Immature natural killer cell (primary cell): ENCODE measurements at regions not wholly inside any gene's neighbourhood (a gene's known extent, or its start where the extent isn't known, plus 50 kb on each side); places are given as distances from the start of the nearest gene placed in this dataset.

ENCODE experiments used
- DNase-seq, 3 donors: peaks; one replicate each; pipeline ENCODE4 v3.0.0; 2022; ENCODE audit warnings: mixed read lengths in 1 of 3
- H3K27ac Mint-ChIP-seq, 6 donors: one replicate each; pipeline ENCODE4 v1.8.0; 2020; ENCODE audit warnings: mixed read lengths in 6 of 6, mild to moderate bottlenecking in 5 of 6, inconsistent platforms in 4 of 6, moderate library complexity in 3 of 6
- H3K27me3 Mint-ChIP-seq, 3 donors: one replicate each; pipeline ENCODE4 v1.8.0; 2020 to 2021; ENCODE audit warnings: low read depth in 3 of 3, mild to moderate bottlenecking in 3 of 3, mixed read lengths in 3 of 3, moderate library complexity in 3 of 3, inconsistent platforms in 1 of 3
- H3K36me3 Mint-ChIP-seq, 3 donors: one replicate each; pipeline ENCODE4 v1.8.0; 2020; ENCODE audit warnings: mixed read lengths in 3 of 3, inconsistent platforms in 2 of 3, mild to moderate bottlenecking in 2 of 3
- H3K4me1 Mint-ChIP-seq, 2 donors: one replicate each; pipeline ENCODE4 v1.8.0; 2020; ENCODE audit warnings: inconsistent platforms in 2 of 2, mild to moderate bottlenecking in 2 of 2, mixed read lengths in 2 of 2, moderate library complexity in 1 of 2
- H3K4me3 Mint-ChIP-seq, 5 donors: one replicate each; pipeline ENCODE4 v1.8.0; 2020; ENCODE audit warnings: mild to moderate bottlenecking in 5 of 5, mixed read lengths in 5 of 5, inconsistent platforms in 3 of 5, moderate library complexity in 3 of 5
- H3K9me3 Mint-ChIP-seq, 6 donors: one replicate each; pipeline ENCODE4 v1.8.0; 2020; ENCODE audit warnings: mild to moderate bottlenecking in 6 of 6, mixed read lengths in 6 of 6, inconsistent platforms in 4 of 6, moderate library complexity in 3 of 6

DNA sequence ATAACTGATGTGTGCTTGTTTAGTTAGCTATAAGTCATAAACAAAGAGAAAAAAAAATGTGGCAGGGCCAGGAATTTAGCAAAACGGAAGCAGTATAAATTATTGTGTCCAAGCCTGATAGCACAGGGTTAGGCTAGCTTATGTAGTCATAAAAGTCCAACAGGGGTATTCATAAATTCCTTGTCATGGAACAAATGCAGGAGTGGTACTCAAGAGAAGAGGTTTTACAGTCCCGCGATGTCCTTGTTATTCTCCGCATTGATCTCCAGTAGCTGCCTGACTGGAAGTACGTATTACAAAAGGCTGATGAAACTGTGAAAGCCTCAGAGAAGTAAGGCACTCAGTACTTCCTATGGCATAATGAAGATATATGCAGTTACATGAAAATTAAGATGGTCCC, 336.9 kb upstream of the TRAM1L1 start:
- Mint-ChIP-seq H3K27ac (no peak overlapping the region), H3K4me1 (no peaks in the 10 kb centered on the region), H3K36me3 (peaks cover 0 to 5% (median 0%) of the 10 kb centered on the region in 3 donors), H3K4me3 (no peak overlapping the region), H3K27me3 (no peaks in the 10 kb centered on the region), H3K9me3 (peaks cover 7 to 36% (median 21%) of the 10 kb centered on the region in 6 donors)
- DNase-seq, result no peak

- no peak for DNase-seq
- Mint-ChIP-seq H3K9me3 (peaks cover 9 to 45% (median 26%) of the 10 kb centered on the region in 6 donors), H3K36me3 (no peaks in the 10 kb centered on the region), H3K4me1 (no peaks in the 10 kb centered on the region), H3K27ac (no peak overlapping the region), H3K4me3 (no peak overlapping the region), H3K27me3 (no peaks in the 10 kb centered on the region)
These were observed 340.3 kb upstream of the TRAM1L1 start for GRCh38 chr4:117425636-117426035.

DNA sequence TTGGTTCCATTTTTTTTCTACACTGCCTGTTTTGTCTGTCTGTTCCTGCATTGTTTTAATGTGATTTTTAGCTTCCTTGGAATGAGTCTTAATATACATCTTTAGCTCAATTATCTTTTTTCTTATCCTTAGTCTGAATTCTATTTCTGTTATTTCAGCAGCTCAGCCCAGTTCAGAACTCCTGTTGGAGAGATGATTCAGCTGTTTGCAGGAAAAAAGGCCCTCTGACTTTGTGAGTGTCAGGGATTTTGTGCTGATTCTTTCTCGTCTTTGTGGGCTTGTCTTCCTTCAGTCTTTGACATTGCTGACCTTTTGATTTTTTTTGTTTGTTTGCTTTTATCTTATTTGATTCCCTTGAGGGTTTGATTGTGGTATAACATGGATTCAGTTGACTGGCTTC, 343.2 kb upstream of the TRAM1L1 start:
- no peak for DNase-seq
- Mint-ChIP-seq H3K27me3 (no peaks in the 10 kb centered on the region), H3K36me3 (no peaks in the 10 kb centered on the region), H3K4me3 (no peak overlapping the region), H3K4me1 (no peaks in the 10 kb centered on the region), H3K9me3 (peaks cover 6 to 42% (median 26%) of the 10 kb centered on the region in 6 donors), H3K27ac (no peak overlapping the region)

- no peak overlapping the region for H3K4me3 Mint-ChIP-seq
- no peak overlapping the region for H3K27ac Mint-ChIP-seq
These were observed 343.7 kb upstream of the TRAM1L1 start for GRCh38 chr4:117429061-117429460.

DNA sequence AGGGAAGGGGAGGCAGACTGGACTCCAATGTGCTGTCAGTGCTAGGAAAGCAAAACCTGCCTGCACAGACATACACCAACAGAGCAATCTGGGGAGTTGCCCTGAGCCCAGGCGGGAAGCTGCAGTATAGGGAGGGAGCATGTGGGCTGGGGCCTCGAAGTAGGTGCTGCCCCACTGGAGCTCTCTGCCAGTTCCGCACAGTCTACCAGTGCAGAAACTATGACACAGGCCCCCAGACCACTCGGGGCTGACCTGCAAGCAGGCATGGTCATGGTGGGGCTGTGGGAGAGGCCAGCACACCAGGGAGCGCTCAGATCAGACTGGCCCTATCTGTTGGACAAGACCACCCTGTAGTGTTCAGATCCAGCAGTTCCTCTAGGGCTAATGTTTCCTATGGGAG, 344.1 kb upstream of the TRAM1L1 start:
- H3K4me1 Mint-ChIP-seq, result no peaks in the 10 kb centered on the region
- H3K27ac Mint-ChIP-seq, result no peak overlapping the region
- no peak overlapping the region for H3K4me3 Mint-ChIP-seq
- DNase-seq, result no peak
- H3K9me3 Mint-ChIP-seq, result peaks cover 6 to 33% (median 24%) of the 10 kb centered on the region in 6 donors
- H3K36me3 Mint-ChIP-seq, result no peaks in the 10 kb centered on the region
- no peaks in the 10 kb centered on the region for H3K27me3 Mint-ChIP-seq

More at GRCh38 chr4:117429061-117429460, 343.7 kb upstream of the TRAM1L1 start:
- H3K36me3 Mint-ChIP-seq, result no peaks in the 10 kb centered on the region
- H3K9me3 Mint-ChIP-seq, result peaks cover 6 to 37% (median 25%) of the 10 kb centered on the region in 6 donors
- H3K27me3 Mint-ChIP-seq, result no peaks in the 10 kb centered on the region
- H3K4me1 Mint-ChIP-seq, result no peaks in the 10 kb centered on the region
- DNase-seq, result no peak

DNA sequence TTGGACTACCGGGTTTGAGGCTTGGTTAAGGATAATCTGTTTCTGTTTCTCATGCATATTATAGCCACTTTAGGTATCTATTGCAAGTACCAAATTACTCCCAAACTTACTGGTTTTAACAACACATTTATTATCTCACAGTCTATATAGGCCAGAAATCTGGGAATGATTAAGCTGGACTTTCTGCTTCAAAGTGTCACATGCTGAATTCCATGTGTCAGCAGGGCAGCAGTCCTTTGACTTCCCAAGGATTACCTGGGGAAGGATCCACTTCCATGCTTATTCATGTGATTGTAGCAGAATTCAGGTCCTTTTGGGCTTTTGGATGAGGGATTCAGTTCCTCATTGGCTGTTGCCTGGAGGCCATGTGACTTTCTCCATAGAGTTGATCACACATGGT, 349.0 kb upstream of the TRAM1L1 start:
- Mint-ChIP-seq H3K27ac (no peak overlapping the region), H3K27me3 (no peaks in the 10 kb centered on the region), H3K9me3 (peaks cover 0 to 15% (median 6%) of the 10 kb centered on the region in 6 donors), H3K4me3 (no peak overlapping the region), H3K36me3 (no peaks in the 10 kb centered on the region), H3K4me1 (no peaks in the 10 kb centered on the region)
- DNase-seq, result no peak

DNA sequence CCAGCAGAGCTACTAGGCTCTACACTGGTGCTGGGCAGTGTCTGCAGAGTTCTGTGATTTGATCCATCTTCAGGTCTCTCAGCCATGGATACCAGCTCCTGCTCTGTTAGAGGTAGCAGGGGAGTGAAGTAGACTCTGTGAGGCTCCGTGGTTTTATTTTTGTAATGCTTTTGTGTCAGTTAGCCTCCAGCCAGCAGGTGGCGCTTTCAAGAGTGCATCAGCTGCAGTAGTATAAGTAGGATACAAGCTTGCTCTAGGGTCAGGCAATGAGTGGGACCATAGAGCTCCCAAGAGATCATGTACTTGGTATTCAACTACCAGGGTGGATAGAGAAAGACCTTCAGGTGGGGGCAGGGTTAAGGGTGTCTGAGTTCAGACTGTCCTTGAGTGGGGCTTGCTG, 362.5 kb upstream of the TRAM1L1 start:
- Mint-ChIP-seq H3K4me3 (no peak overlapping the region), H3K36me3 (no peaks in the 10 kb centered on the region), H3K9me3 (peaks cover 18 to 74% (median 32%) of the 10 kb centered on the region in 6 donors), H3K4me1 (no peaks in the 10 kb centered on the region), H3K27me3 (peaks cover 0 to 2% (median 0%) of the 10 kb centered on the region in 3 donors), H3K27ac (no peak overlapping the region)
- no peak for DNase-seq

- Mint-ChIP-seq H3K4me1 (no peaks in the 10 kb centered on the region), H3K9me3 (peaks cover 9 to 31% (median 15%) of the 10 kb centered on the region in 6 donors), H3K27me3 (peaks cover 0 to 3% (median 0%) of the 10 kb centered on the region in 3 donors)
These were observed 369.7 kb upstream of the TRAM1L1 start for GRCh38 chr4:117455088-117455487.

DNA sequence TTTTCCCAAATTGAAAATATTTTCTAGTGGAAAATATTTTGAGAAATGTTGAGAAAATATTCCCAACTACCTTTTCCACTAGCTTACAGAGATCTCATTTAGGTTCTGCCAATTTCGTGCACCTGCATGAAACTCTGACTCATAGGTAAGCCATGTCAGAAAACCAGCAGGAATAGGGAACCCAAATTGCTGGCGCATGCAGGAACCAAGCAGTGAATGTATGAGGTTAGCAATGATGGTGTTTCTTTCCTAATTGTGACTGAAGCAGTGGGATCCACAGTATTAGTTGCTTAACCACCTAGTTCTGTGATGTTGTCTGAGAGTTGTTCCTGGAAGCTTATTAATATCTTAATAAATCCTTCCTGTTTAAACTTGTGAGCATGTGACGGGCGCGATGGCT, 381.0 kb upstream of the TRAM1L1 start:
- Mint-ChIP-seq H3K4me3 (no peak overlapping the region), H3K27ac (no peak overlapping the region), H3K27me3 (peaks cover 0 to 2% (median 2%) of the 10 kb centered on the region in 3 donors), H3K36me3 (no peaks in the 10 kb centered on the region), H3K4me1 (no peaks in the 10 kb centered on the region), H3K9me3 (peaks cover 5 to 27% (median 11%) of the 10 kb centered on the region in 6 donors)
- DNase-seq, result no peak

More at GRCh38 chr4:117455088-117455487, 369.7 kb upstream of the TRAM1L1 start:
- H3K27ac Mint-ChIP-seq, result no peak overlapping the region
- no peak for DNase-seq
- H3K4me3 Mint-ChIP-seq, result no peak overlapping the region
- no peaks in the 10 kb centered on the region for H3K36me3 Mint-ChIP-seq

DNA sequence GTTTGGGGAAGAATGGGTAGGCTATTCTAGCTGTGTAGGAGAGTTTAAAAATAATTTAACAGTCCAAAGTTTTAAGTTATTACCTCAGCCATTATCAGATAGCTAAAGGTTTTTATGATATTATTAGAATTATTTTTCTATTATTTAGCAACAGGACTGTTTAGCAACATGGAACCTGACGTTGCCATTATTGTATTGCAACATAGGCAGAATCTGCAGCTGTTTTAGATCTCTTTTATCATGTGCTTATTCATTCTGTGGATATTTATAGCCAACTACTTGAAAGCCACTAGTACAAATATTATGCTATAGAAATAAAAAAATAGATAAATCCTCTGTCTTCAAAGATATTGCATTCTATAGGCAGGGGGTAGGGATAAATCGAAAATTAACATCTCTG, 382.0 kb upstream of the TRAM1L1 start:
- Mint-ChIP-seq H3K27me3 (peaks cover 0 to 2% (median 2%) of the 10 kb centered on the region in 3 donors), H3K36me3 (no peaks in the 10 kb centered on the region), H3K4me3 (no peak overlapping the region), H3K4me1 (no peaks in the 10 kb centered on the region), H3K9me3 (peaks cover 11 to 34% (median 15%) of the 10 kb centered on the region in 6 donors), H3K27ac (no peak overlapping the region)
- DNase-seq, result no peak

DNA sequence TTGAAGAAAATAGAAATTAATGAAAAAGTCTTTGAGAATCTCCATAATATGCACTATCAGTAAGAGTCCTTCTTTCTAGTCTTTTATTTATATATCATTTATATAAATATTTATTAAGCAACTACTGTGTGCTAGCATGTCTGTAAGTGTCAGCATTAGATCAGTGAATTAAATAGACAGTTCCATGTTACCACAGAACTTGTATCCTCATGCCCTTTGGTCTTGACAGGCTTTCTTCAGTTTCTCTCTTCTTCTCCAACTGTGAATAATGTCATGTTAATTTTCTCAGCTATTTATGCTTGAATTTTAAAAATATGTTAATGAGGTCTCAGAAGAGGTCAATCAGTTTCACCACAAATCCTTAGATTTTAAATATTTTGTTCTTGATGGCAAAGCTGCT, 389.6 kb upstream of the TRAM1L1 start:
- no peak for DNase-seq
- peaks cover 0 to 4% (median 0%) of the 10 kb centered on the region in 3 donors for H3K27me3 Mint-ChIP-seq
- H3K9me3 Mint-ChIP-seq, result peaks cover 8 to 19% (median 11%) of the 10 kb centered on the region in 6 donors
- H3K36me3 Mint-ChIP-seq, result no peaks in the 10 kb centered on the region
- no peaks in the 10 kb centered on the region for H3K4me1 Mint-ChIP-seq
- H3K27ac Mint-ChIP-seq, result no peak overlapping the region
- H3K4me3 Mint-ChIP-seq, result no peak overlapping the region

GRCh38 chr4:117477925-117478324, 392.5 kb upstream of the TRAM1L1 start:
- H3K36me3 Mint-ChIP-seq, result no peaks in the 10 kb centered on the region
- peaks cover 6 to 20% (median 11%) of the 10 kb centered on the region in 6 donors for H3K9me3 Mint-ChIP-seq
- H3K27me3 Mint-ChIP-seq, result peaks cover 0 to 2% (median 0%) of the 10 kb centered on the region in 3 donors
- no peak overlapping the region for H3K4me3 Mint-ChIP-seq
- no peaks in the 10 kb centered on the region for H3K4me1 Mint-ChIP-seq
- no peak for DNase-seq
- H3K27ac Mint-ChIP-seq, result no peak overlapping the region

- no peak for DNase-seq
- Mint-ChIP-seq H3K27ac (no peak overlapping the region), H3K4me1 (no peaks in the 10 kb centered on the region), H3K4me3 (no peak overlapping the region), H3K9me3 (peaks cover 1 to 19% (median 10%) of the 10 kb centered on the region in 6 donors), H3K27me3 (peaks cover 0 to 2% (median 0%) of the 10 kb centered on the region in 3 donors), H3K36me3 (no peaks in the 10 kb centered on the region)
These were observed 393.3 kb upstream of the TRAM1L1 start for GRCh38 chr4:117478702-117479101.

DNA sequence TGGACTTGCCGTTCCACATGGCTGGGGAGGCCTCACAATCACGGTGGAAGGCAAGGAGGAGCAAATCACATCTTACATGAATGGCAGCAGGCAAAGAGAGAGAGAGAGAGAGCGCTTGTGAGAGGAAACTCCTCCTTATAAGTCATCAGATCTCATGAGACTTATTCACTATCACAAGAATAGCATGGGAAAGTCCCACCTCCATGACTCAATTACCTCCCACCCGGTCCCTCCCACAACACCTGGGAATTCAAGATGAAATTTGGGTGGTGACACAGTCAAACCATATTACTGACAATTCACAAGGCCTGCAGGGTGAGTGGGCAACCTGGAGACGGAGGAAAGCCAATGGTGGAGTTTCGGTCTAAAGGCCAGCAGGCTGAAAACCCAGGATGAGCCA, 394.3 kb upstream of the TRAM1L1 start:
- Mint-ChIP-seq H3K27me3 (peaks cover 0 to 2% (median 0%) of the 10 kb centered on the region in 3 donors), H3K27ac (no peak overlapping the region), H3K4me1 (no peaks in the 10 kb centered on the region)

GRCh38 chr4:117481742-117482141, 396.4 kb upstream of the TRAM1L1 start:
- peaks cover 0 to 1% (median 0%) of the 10 kb centered on the region in 3 donors for H3K27me3 Mint-ChIP-seq
- H3K36me3 Mint-ChIP-seq, result no peaks in the 10 kb centered on the region
- H3K9me3 Mint-ChIP-seq, result peaks cover 0 to 30% (median 11%) of the 10 kb centered on the region in 6 donors
- no peak overlapping the region for H3K4me3 Mint-ChIP-seq
- no peak overlapping the region for H3K27ac Mint-ChIP-seq
- no peaks in the 10 kb centered on the region for H3K4me1 Mint-ChIP-seq
- DNase-seq, result no peak

More for the DNA sequence above, 394.3 kb upstream of the TRAM1L1 start:
- peaks cover 1 to 24% (median 11%) of the 10 kb centered on the region in 6 donors for H3K9me3 Mint-ChIP-seq
- H3K36me3 Mint-ChIP-seq, result no peaks in the 10 kb centered on the region
- no peak for DNase-seq
- H3K4me3 Mint-ChIP-seq, result no peak overlapping the region
